Choroid plexus epithelial cell (primary cell): ENCODE measurements at regions not wholly inside any gene's neighbourhood (a gene's known extent, or its start where the extent isn't known, plus 50 kb on each side); places are given as distances from the start of the nearest gene placed in this dataset.

Experiments used
- DNase-seq: peaks from one replicate; pipeline ENCODE4 v3.0.0-alpha.2; 2010; ENCODE audit warnings: low read depth
- H3K4me3 ChIP-seq: 2 replicates; pipeline ENCODE4 v1.5.1; 2011; ENCODE audit warnings: low read depth, mild to moderate bottlenecking, control low read depth, low read length, moderate library complexity
- CTCF ChIP-seq: conservative IDR thresholded peaks from 2 replicates; pipeline ENCODE4 v1.5.1; 2011; ENCODE audit warnings: low read depth, mild to moderate bottlenecking, control low read depth, inconsistent platforms, low read length, moderate library complexity

DNA sequence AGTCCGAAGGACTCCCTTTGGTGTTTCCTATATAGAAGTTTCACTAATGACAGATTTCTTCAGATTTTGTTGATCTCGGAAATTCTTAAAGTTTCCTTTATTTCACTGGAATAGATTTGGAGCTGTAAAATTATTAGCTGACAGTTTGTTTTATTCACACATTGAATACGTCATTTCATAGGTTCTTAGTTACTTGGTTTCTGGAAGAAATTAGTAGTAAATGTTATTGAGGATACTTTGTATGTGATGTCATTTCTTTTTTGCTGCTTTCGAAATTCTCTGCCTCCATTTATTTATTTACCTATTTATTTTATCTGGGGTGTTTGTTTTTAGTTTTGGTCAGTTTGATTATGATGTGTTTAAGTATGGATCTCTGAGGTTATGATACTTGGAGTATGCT is 1205.9 kb upstream of the GYPC start:
- DNase-seq: no peak
- TF ChIP-seq CTCF: no peak
- no peak overlapping the region for H3K4me3 ChIP-seq

GRCh38 chr2:125455110-125455509 is 1200.8 kb upstream of the GYPC start:
- TF ChIP-seq CTCF: no peak
- H3K4me3 ChIP-seq: no peak overlapping the region
- no peak for DNase-seq

DNA sequence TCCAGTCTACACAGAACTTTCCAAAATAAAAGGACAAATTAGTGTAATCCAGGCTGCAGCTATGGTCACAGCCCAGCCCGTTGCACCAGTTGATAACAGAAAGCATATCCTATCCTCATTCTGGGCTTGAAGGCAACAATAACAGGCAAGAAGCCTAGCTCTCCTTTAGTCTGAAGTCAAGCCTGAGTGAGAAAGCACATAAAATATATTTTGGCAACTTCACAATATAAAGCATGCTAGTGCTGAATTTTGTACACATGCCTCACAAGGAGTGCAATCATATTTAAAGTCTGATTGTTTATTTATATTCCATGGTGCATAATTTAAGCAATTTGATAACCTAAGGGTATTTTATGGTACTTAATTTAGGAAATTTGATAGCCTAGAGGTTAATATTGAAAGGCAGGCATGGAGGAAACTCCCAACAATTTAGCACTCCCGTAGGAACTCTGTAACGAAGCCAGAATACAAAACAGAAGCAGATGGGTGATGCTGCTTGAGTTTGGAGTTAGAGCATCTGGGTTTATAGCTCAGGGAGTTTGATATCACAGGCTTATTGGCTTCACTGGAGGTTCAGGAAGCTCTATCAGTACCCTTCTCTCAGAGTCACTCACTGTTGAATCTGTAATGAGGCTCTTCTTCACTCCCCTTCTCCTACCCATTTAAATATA is 1199.1 kb upstream of the GYPC start:
- DNase-seq: no peak
- no peak for TF ChIP-seq CTCF
- no peak overlapping the region for H3K4me3 ChIP-seq

- TF ChIP-seq CTCF: peak; percentile 23
- no peak overlapping the region for H3K4me3 ChIP-seq
- DNase-seq: peak; percentile 1
These were observed 1184.0 kb upstream of the GYPC start for GRCh38 chr2:125471963-125472362.

- no peak for DNase-seq
- no peak for TF ChIP-seq CTCF
- no peak overlapping the region for H3K4me3 ChIP-seq
These were observed 1176.8 kb upstream of the GYPC start for GRCh38 chr2:125479143-125479636.

- no peak for TF ChIP-seq CTCF
- H3K4me3 ChIP-seq: no peak overlapping the region
- DNase-seq: no peak
These were observed 1165.7 kb upstream of the GYPC start for GRCh38 chr2:125490308-125490707.

- DNase-seq: no peak
- TF ChIP-seq CTCF: no peak
- no peak overlapping the region for H3K4me3 ChIP-seq
These were observed 1164.3 kb upstream of the GYPC start for GRCh38 chr2:125491663-125492062.
